ENCODE measurements at regions not wholly inside any gene's neighbourhood (a gene's known extent, or its start where the extent isn't known, plus 50 kb on each side); places are given as distances from the start of the nearest gene placed in this dataset.

- no peak for DNase-seq
Observed at GRCh38 chr4:111633663-111634266, 511.5 kb upstream of the FAM241A start.

- DNase-seq, result no peak
Observed at GRCh38 chr4:111635646-111636045, 509.6 kb upstream of the FAM241A start.

- no peak for DNase-seq
Observed at GRCh38 chr4:111636961-111637585, 508.2 kb upstream of the FAM241A start.

- no peak for DNase-seq
Observed at GRCh38 chr4:111639120-111639690, 506.0 kb upstream of the FAM241A start.

GRCh38 chr4:111639876-111640275, 505.4 kb upstream of the FAM241A start:
- DNase-seq, result no peak

- peak; percentile 61 for DNase-seq
Observed at GRCh38 chr4:111641813-111642579, 503.3 kb upstream of the FAM241A start.

- DNase-seq, result no peak
Observed at GRCh38 chr4:111648056-111648455, 497.2 kb upstream of the FAM241A start.

GRCh38 chr4:111649308-111649707, 495.9 kb upstream of the FAM241A start:
- DNase-seq, result no peak

- DNase-seq, result no peak
Observed at GRCh38 chr4:111650146-111650545, 495.1 kb upstream of the FAM241A start.

- DNase-seq, result no peak
Observed at GRCh38 chr4:111650674-111651086, 494.6 kb upstream of the FAM241A start.

GRCh38 chr4:111652236-111652635, 493.0 kb upstream of the FAM241A start:
- DNase-seq, result no peak

- DNase-seq, result no peak
Observed at GRCh38 chr4:111652986-111653385, 492.3 kb upstream of the FAM241A start.

- no peak for DNase-seq
Observed at GRCh38 chr4:111662496-111662895, 482.8 kb upstream of the FAM241A start.

GRCh38 chr4:111664308-111664945, 480.8 kb upstream of the FAM241A start:
- DNase-seq, result no peak

GRCh38 chr4:111666826-111667360, 478.4 kb upstream of the FAM241A start:
- DNase-seq, result no peak

- no peak for DNase-seq
Observed at GRCh38 chr4:111671756-111672155, 473.5 kb upstream of the FAM241A start.

- DNase-seq, result no peak
Observed at GRCh38 chr4:111675746-111676145, 469.5 kb upstream of the FAM241A start.

GRCh38 chr4:111676533-111676932, 468.7 kb upstream of the FAM241A start:
- no peak for DNase-seq

- DNase-seq, result no peak
Observed at GRCh38 chr4:111678479-111678878, 466.8 kb upstream of the FAM241A start.

- DNase-seq, result no peak
Observed at GRCh38 chr4:111678908-111679307, 466.3 kb upstream of the FAM241A start.

GRCh38 chr4:111681270-111681669, 464.0 kb upstream of the FAM241A start:
- DNase-seq, result no peak

GRCh38 chr4:111681751-111682150, 463.5 kb upstream of the FAM241A start:
- no peak for DNase-seq

GRCh38 chr4:111685205-111685604, 460.0 kb upstream of the FAM241A start:
- no peak for DNase-seq
